ENCODE measurements at regions not wholly inside any gene's neighbourhood (a gene's known extent, or its start where the extent isn't known, plus 50 kb on each side); places are given as distances from the start of the nearest gene placed in this dataset.

DNA sequence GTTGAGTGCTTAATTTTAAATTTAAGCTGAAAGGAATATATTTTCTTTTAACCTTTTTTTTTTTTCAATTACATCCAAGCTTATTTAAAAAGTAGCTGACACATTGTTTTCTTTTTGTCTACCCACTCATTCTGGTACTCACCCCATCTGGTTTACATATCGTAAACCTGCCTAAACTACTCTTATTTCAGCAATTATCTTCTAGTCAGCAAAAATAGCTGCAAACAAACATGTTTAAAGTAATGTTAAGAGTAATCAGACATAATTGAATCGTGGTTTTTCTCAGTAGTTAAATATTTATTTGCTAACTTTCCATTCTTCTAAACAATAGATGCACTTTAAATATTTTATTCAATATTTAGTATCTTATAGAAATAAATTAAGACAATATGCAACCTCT lies 492.7 kb upstream of the MGAT4C start:
- ChIA-PET CTCF (no interaction called here), POLR2A (no interaction called here)
- H3K27ac Mint-ChIP-seq = no peak overlapping the region
- Histone ChIP-seq H3K27ac (ENCODE audit: low read depth in 1 of 2, low read length in 2 of 2) (no peak overlapping the region), H3K27me3 (ENCODE audit: control insufficient read depth in 1 of 2, insufficient read depth in 2 of 2, low read length in 2 of 2) (no peaks in the 10 kb centered on the region), H3K4me1 (ENCODE audit: insufficient read depth, low read length) (no peaks in the 10 kb centered on the region), H3K9me3 (ENCODE audit: control insufficient read depth in 1 of 2, insufficient read depth in 1 of 2, low read length in 2 of 2) (no peaks in the 10 kb centered on the region), H3K36me3 (ENCODE audit: insufficient read depth, low read length) (no peaks in the 10 kb centered on the region), H3K4me3 (ENCODE audit: low read length) (no peak overlapping the region)
- H3K36me3 Mint-ChIP-seq (ENCODE audit: low read depth) = no peaks in the 10 kb centered on the region
- no peaks in the 10 kb centered on the region for H3K4me1 Mint-ChIP-seq (ENCODE audit: low read depth)
- H3K27me3 Mint-ChIP-seq = no peaks in the 10 kb centered on the region
- no peak for DNase-seq
- no peak overlapping the region for H3K4me3 Mint-ChIP-seq
- no peak for ATAC-seq (ENCODE audit: poor library complexity)
- TF ChIP-seq, protein P1, sequence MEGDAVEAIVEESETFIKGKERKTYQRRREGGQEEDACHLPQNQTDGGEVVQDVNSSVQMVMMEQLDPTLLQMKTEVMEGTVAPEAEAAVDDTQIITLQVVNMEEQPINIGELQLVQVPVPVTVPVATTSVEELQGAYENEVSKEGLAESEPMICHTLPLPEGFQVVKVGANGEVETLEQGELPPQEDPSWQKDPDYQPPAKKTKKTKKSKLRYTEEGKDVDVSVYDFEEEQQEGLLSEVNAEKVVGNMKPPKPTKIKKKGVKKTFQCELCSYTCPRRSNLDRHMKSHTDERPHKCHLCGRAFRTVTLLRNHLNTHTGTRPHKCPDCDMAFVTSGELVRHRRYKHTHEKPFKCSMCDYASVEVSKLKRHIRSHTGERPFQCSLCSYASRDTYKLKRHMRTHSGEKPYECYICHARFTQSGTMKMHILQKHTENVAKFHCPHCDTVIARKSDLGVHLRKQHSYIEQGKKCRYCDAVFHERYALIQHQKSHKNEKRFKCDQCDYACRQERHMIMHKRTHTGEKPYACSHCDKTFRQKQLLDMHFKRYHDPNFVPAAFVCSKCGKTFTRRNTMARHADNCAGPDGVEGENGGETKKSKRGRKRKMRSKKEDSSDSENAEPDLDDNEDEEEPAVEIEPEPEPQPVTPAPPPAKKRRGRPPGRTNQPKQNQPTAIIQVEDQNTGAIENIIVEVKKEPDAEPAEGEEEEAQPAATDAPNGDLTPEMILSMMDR (IDR thresholded peaks at IDR 0.05) = no peak
- intact Hi-C loops (cut with DNase I, micrococcal nuclease) = no loop called here
- peaks cover 2% of the 10 kb centered on the region for H3K9me3 Mint-ChIP-seq

DNA sequence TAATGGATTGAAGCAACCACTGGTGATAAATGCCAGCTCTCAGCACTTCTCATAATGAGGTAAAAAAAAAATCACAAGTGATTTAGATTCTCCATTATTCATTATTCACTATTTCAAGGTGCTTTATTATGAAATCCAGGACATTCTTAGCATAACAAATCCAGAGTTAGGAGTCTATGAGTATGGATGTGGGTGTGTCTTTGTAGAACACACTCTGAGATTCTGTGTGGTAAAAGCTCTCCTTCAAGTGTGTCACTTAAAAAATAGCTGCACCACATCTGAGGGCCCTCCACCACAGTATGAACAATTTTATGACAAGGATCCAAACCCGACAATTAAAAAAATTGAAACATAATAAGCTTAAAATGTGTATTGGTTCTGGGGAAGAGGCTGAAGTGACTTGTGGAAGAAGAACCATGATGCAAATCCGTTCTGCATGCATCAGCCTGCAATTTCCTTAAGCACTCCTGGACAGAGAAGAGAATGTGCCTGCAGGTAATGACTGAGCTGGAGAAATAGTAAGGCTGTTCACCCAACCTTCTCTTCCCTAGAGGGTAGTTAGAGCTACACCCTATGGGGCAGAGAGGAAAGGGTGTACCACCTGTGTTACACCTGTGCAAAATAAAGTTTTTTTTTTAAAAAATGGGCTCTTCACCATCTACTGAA lies 488.5 kb upstream of the MGAT4C start:
- TF ChIP-seq, protein P1 (IDR thresholded peaks at IDR 0.05) = no peak
- ATAC-seq (ENCODE audit: poor library complexity) = no peak
- no peaks in the 10 kb centered on the region for H3K4me1 ChIP-seq (ENCODE audit: insufficient read depth, low read length)
- Mint-ChIP-seq H3K27me3 (no peaks in the 10 kb centered on the region), H3K36me3 (ENCODE audit: low read depth) (no peaks in the 10 kb centered on the region), H3K9me3 (no peaks in the 10 kb centered on the region), H3K4me1 (ENCODE audit: low read depth) (no peaks in the 10 kb centered on the region), H3K4me3 (no peak overlapping the region), H3K27ac (no peak overlapping the region)
- no peaks in the 10 kb centered on the region for H3K27me3 ChIP-seq (ENCODE audit: control insufficient read depth in 1 of 2, insufficient read depth in 2 of 2, low read length in 2 of 2)
- POLR2A ChIA-PET = no interaction called here
- CTCF ChIA-PET = no interaction called here
- H3K36me3 ChIP-seq (ENCODE audit: insufficient read depth, low read length) = no peaks in the 10 kb centered on the region
- intact Hi-C loops (cut with DNase I, micrococcal nuclease) = no loop called here
- H3K9me3 ChIP-seq (ENCODE audit: control insufficient read depth in 1 of 2, insufficient read depth in 1 of 2, low read length in 2 of 2) = no peaks in the 10 kb centered on the region
- no peak overlapping the region for H3K4me3 ChIP-seq (ENCODE audit: low read length)
- H3K27ac ChIP-seq (ENCODE audit: low read depth in 1 of 2, low read length in 2 of 2) = no peak overlapping the region
- no peak for DNase-seq

DNA sequence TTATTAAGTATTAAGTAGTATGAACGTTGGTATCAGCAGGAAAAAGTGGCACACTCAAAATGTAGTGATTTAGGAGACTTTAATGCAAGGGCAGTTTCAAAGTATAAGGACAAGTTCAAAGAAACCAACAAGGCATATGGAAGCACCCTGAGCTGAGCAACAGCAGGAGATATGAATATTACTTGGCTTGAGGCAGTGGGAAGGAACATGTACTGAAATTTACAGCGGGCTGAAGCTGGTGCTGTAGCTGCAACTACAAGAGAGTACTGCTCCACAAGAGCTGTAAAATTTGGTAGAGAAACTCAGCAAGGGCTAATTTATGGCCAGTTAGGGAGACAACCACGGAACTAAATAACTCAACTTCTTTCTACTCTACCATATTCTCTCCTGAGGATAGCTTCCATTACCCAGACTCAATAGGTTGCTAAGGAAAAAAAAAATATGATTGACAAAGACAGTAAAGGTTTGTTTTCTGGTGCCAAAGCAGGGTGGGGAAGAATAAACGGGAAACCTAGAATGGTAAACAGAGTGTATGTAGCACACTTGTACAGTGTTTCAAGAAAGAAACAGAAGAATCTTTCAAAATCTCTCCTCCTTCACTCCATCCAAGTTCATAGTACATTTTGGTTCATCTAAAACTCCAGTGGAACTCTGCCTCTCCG lies 487.8 kb upstream of the MGAT4C start:
- DNase-seq = no peak
- no peaks in the 10 kb centered on the region for H3K27me3 ChIP-seq (ENCODE audit: control insufficient read depth in 1 of 2, insufficient read depth in 2 of 2, low read length in 2 of 2)

More for the DNA sequence above, 487.8 kb upstream of the MGAT4C start:
- no peaks in the 10 kb centered on the region for H3K4me1 Mint-ChIP-seq (ENCODE audit: low read depth)
- ChIA-PET POLR2A (no interaction called here), CTCF (no interaction called here)
- TF ChIP-seq, protein P1 (IDR thresholded peaks at IDR 0.05) = no peak
- no peaks in the 10 kb centered on the region for H3K36me3 Mint-ChIP-seq (ENCODE audit: low read depth)
- Histone ChIP-seq H3K9me3 (ENCODE audit: control insufficient read depth in 1 of 2, insufficient read depth in 1 of 2, low read length in 2 of 2) (no peaks in the 10 kb centered on the region), H3K27ac (ENCODE audit: low read depth in 1 of 2, low read length in 2 of 2) (no peak overlapping the region), H3K36me3 (ENCODE audit: insufficient read depth, low read length) (no peaks in the 10 kb centered on the region), H3K4me1 (ENCODE audit: insufficient read depth, low read length) (no peaks in the 10 kb centered on the region), H3K4me3 (ENCODE audit: low read length) (no peak overlapping the region)
- intact Hi-C loops (cut with DNase I, micrococcal nuclease) = no loop called here
- no peak overlapping the region for H3K4me3 Mint-ChIP-seq
- ATAC-seq (ENCODE audit: poor library complexity) = no peak
- no peaks in the 10 kb centered on the region for H3K9me3 Mint-ChIP-seq
- H3K27ac Mint-ChIP-seq = no peak overlapping the region
- no peaks in the 10 kb centered on the region for H3K27me3 Mint-ChIP-seq

All from CD4-positive, alpha-beta T cell (primary cell).